ENCODE measurements at regions not wholly inside any gene's neighbourhood (a gene's known extent, or its start where the extent isn't known, plus 50 kb on each side); places are given as distances from the start of the nearest gene placed in this dataset.

DNA sequence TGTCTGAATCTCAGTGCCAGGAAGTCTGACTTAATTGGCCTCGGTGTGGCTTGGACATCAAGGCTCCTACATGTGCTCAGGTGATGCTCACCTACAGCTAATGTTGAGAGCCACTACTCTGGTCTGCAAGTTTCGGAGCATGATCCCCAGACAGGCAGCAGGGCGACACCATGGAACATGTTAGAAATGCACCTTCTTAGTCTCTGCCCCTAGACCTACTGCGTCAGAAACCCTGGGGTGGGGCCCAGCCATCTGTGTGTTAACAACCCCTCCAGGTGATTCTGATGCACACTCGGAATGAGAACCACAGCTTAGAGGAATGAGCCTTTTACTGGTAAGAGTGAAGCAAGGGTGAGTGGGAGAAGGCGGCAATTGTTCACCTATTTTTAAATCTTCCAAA is 86.9 kb upstream of the NABP1 start:
- no peak for DNase-seq (ENCODE audit: low read depth)
- no peak for TF ChIP-seq CTCF (conservative IDR thresholded peaks at IDR 0.05; ENCODE audit: control insufficient read depth, insufficient read depth, low read depth, low read length)

GRCh38 chr2:191593622-191594385 is 84.1 kb upstream of the NABP1 start:
- peak; percentile 70 for DNase-seq (ENCODE audit: low read depth)
- TF ChIP-seq CTCF (conservative IDR thresholded peaks at IDR 0.05; ENCODE audit: control insufficient read depth, insufficient read depth, low read depth, low read length): no peak
- no peak overlapping the region for H3K4me3 ChIP-seq (ENCODE audit: control insufficient read depth, low read depth, low read length)

More for the DNA sequence above, 86.9 kb upstream of the NABP1 start:
- H3K4me3 ChIP-seq (ENCODE audit: control insufficient read depth, low read depth, low read length): no peak overlapping the region

- no peak overlapping the region for H3K4me3 ChIP-seq (ENCODE audit: control insufficient read depth, low read depth, low read length)
- no peak for TF ChIP-seq CTCF (conservative IDR thresholded peaks at IDR 0.05; ENCODE audit: control insufficient read depth, insufficient read depth, low read depth, low read length)
- no peak for DNase-seq (ENCODE audit: low read depth)
These were observed 80.7 kb upstream of the NABP1 start for GRCh38 chr2:191597186-191597751.

- no peak for TF ChIP-seq CTCF (conservative IDR thresholded peaks at IDR 0.05; ENCODE audit: control insufficient read depth, insufficient read depth, low read depth, low read length)
These were observed 79.6 kb upstream of the NABP1 start for GRCh38 chr2:191598296-191598695.

GRCh38 chr2:191601060-191601459 is 76.9 kb upstream of the NABP1 start:
- no peak for TF ChIP-seq CTCF (conservative IDR thresholded peaks at IDR 0.05; ENCODE audit: control insufficient read depth, insufficient read depth, low read depth, low read length)
- H3K4me3 ChIP-seq (ENCODE audit: control insufficient read depth, low read depth, low read length): no peak overlapping the region
- DNase-seq (ENCODE audit: low read depth): peak; percentile 20

More at GRCh38 chr2:191598296-191598695, 79.6 kb upstream of the NABP1 start:
- H3K4me3 ChIP-seq (ENCODE audit: control insufficient read depth, low read depth, low read length): no peak overlapping the region
- DNase-seq (ENCODE audit: low read depth): peak; percentile 21

GRCh38 chr2:191604154-191604553 is 73.8 kb upstream of the NABP1 start:
- no peak overlapping the region for H3K4me3 ChIP-seq (ENCODE audit: control insufficient read depth, low read depth, low read length)
- no peak for DNase-seq (ENCODE audit: low read depth)
- no peak for TF ChIP-seq CTCF (conservative IDR thresholded peaks at IDR 0.05; ENCODE audit: control insufficient read depth, insufficient read depth, low read depth, low read length)
